ENCODE measurements at regions not wholly inside any gene's neighbourhood (a gene's known extent, or its start where the extent isn't known, plus 50 kb on each side); places are given as distances from the start of the nearest gene placed in this dataset.

DNA sequence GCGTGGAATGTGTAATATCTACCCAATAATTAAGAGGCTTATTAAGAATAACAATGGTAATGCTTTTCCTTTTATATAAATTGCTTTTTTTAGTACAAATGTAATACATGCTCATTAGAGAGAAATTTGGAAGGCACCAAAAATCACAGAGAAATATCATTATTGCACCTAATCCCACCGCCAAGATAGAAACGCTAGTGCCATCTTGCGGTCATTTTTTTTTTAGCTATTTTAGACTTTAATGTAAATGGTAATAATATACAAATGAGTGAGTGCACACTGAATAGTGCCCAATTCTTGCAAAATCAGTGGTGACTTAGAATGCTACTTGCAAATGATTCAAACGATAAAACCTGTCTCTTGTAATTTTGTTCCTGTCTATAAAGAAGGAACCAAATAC is 576.8 kb upstream of the TMEM132C start:
- DNase-seq (ENCODE audit: extremely low read depth, low read depth, low spot score) = no peak

DNA sequence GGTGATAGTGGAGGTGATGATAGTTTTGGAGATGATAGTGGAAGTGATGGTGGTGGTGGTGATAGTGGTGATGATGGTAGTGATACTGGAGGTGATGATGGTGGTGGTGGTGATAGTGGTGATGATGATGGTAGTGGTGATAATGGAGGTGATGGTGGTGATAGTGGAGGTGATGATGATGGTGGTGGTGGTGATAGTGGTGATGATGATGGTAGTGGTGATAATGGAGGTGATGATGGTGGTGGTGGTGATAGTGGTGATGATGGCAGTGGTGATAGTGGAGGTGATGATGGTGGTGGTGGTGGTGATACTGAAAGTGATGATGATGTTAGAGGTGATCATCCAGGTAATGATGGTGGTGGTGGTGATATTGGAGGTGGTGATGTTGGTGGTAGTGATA is 570.0 kb upstream of the TMEM132C start:
- DNase-seq (ENCODE audit: extremely low read depth, low read depth, low spot score) = no peak

DNA sequence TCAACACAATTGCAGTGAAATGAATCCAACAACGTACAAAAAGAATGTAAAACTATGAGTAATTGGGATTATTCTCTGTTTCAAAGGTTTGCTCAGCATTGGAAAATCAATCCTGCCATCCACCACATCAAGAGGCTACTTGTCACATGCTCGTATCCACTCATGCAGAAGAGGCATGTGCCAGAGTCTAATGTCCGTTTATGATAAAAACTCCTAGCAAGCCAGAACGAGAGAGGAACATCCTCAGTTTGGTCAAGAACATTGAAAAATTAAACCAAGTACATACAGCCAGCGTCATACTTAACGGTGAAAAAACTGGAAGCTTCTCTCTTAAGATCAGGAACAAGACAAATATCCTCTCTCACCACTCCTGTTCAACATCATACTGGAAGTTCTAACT is 563.9 kb upstream of the TMEM132C start:
- no peak for DNase-seq (ENCODE audit: extremely low read depth, low read depth, low spot score)

DNA sequence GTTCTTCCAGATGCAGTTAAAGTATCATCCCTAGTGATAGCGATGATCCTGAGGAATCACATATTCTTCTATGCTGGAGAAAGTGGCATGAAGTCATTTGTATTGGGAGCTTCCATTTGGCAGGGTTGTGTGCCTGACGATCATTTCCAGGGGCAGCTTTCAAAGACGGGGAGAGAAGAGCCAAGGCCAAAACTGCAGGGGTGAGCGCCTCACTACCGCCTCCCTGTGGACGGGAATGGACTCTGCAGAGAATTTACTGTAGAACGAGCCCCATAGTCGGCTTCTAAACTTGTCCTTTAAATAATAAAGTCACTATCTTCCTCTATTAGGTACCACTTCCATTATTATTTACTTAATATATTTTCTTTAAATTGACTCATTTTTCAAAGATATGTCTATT is 555.9 kb upstream of the TMEM132C start:
- DNase-seq (ENCODE audit: extremely low read depth, low read depth, low spot score) = no peak

DNA sequence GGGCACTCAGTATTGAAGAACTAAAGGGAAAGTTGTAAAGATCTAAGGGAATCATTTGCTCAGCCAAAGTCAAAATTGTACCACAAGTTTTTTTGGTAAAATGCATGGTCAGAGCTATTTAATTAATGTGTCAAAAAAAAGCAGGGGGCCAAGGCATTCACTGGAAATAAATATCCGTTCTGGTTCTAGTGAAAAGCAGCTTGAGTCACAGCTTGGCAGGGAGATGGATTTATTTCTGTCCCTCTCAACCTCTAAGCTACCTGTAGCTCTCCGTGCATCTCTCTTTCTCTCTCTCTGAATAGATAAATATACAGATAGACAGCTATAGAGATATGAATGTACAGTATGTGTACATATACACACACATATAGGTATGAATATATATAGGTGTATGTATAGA is 554.4 kb upstream of the TMEM132C start:
- no peak for DNase-seq (ENCODE audit: extremely low read depth, low read depth, low spot score)

DNA sequence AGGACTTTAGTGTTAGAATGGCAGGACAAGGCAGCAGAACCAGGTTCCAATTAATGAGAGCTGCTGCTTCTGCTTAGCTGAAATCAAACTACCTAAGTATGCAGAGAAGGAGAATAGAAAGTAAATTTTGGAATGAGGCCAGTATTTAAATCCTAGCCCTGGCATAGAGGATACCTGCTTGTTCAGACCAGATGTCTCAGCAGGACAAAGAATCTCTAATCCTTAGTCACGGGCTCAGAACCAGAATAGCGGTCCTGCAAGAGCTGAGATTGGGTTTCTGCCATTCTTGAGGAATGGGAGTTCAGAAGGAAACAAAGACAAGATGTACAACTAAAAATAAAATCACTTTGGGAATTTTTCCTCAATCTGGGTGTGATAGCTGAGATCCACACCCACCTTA is 550.8 kb upstream of the TMEM132C start:
- DNase-seq (ENCODE audit: extremely low read depth, low read depth, low spot score) = no peak

DNA sequence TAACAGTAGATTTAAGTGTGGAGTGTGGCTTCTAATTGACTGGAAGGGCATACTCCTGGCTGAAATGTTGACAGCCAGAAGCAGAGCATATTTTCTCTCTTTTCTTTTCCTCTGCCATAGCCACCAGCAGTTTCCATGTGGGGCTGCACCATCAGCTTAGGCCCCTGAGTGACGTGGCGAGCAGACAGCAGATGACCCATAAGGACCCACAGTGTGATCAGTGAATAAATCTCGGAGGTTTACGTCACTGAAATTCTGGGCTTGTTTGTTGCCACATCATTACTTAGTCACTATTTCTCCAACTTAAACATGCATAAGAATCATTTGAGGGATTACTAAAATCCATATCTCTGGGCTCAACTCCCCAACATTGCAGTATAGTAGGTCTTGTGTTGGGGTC is 549.7 kb upstream of the TMEM132C start:
- DNase-seq (ENCODE audit: extremely low read depth, low read depth, low spot score) = no peak

DNA sequence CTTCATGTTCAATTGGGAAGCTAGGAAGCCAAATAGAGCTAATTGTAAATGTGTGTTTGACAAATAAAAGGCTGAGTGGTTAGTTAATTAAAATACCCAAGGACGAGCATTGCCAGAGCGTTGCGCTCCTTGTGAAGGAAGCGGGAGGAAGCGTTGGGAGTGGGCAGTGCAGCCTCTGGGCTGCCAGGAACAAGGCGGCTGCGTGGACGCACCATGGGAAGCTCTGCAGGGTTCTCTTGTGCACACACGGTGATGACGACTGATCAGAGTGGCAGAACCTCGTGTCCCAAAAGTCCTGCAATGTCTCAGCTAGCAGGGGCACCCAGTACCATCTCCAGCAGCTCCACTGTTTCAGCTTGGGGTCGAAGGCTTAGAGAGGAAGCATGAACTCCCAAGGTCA is 546.6 kb upstream of the TMEM132C start:
- no peak for DNase-seq (ENCODE audit: extremely low read depth, low read depth, low spot score)

DNA sequence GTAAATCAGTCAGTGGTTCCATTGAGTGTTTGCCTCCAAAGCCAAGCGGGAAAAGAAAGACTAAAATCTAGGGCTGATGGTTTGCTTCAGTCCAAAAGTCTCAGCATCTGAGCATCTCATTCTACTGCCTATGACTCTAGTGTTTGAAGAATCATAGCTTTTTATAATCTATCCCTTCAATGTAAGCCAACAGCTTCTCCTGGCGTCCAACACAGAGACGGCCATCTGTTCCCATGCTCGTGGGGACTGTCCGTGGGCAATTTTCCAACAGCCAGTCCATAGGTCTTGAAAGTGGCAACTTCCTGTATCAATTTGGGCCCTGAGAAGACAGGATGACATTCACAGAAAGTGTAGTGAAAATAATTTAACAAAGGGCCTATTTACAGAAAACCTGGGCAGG is 544.4 kb upstream of the TMEM132C start:
- no peak for DNase-seq (ENCODE audit: extremely low read depth, low read depth, low spot score)

DNA sequence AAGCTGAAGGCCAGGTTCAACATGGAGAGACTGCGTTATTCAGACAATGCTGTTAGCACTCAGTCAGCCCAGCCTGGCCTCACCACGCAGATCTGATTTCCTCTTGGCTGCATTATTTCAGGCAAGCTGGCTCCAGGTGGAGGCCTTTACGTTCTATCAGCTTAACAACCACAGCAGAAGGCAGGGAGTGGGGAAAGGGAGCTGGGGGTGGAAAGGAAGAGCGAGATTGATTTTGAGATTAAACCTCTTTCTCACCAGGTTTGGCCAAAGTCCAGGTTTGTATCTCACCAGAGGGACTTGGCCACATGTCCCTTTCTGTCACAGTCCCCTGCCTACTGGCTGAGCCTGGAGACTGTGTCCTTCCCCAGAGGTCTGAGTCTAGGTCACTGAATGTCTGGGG is 543.7 kb upstream of the TMEM132C start:
- no peak for DNase-seq (ENCODE audit: extremely low read depth, low read depth, low spot score)

DNA sequence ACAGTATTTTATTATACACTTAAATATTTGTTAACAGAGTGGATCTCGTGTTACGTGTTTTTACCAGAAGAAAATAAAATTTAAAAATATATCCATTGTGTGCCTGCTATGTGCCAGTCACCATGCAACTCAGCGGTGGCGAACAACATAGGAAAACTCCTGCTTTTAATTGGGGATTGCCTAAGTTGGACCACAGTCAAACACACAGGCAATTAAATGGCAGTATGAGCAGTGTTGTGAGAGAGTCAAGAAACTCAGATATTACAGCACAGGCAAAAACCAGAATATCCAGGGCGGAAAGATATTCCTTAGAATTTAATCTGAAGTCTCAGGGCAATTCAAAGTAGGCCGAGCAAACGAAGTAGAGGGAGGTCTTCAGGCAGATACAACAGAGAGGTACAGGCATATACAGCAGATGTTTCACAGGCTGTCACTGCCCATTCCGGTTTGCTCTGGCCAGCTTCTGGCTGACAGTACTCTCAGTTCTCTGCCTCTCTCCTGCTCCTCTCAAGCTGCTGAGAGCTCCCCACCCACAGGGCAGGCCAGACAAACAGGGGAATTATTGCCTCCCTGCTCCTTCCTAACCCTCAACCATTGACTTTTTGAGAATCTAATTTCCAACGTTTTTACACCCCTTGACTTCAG is 540.2 kb upstream of the TMEM132C start:
- DNase-seq (ENCODE audit: extremely low read depth, low read depth, low spot score) = no peak

DNA sequence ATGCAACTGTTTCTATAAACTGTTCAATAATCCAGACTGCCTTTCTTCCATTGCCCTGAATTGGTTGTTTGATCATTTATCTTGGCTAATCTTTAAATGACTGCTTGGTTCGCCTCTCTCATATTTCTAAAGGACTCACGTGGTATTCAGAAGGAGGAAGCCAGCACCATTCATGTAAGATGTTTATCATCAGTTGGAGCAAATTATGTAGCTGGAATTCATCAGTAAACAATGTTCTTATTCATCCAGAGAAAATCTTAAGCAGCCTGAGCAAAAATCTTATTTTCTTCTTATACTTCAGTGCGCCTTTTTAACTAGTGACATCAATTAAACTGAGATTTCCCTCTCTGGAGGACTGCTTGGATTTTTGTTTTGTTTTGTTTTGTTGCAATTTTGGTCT is 538.7 kb upstream of the TMEM132C start:
- DNase-seq (ENCODE audit: extremely low read depth, low read depth, low spot score) = no peak

DNA sequence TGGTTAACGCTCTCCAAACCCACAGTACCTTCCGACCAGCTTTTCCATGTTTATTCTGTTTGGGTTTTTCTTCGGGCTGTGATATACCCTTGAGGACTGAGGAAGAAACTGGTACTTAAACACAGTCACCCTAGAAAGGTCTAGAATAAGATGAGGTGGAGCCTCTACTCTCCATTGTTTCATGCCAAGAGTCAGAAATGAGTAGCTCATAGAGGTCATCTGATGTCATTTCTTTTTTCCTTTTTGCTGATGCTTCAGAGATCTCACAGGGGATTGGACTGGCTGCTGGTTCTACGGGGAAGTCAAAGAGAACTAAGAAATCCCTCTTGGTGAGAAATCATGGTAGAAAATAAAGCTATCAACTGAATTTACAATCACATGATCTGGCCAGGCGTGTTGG is 538.2 kb upstream of the TMEM132C start:
- DNase-seq (ENCODE audit: extremely low read depth, low read depth, low spot score) = no peak

DNA sequence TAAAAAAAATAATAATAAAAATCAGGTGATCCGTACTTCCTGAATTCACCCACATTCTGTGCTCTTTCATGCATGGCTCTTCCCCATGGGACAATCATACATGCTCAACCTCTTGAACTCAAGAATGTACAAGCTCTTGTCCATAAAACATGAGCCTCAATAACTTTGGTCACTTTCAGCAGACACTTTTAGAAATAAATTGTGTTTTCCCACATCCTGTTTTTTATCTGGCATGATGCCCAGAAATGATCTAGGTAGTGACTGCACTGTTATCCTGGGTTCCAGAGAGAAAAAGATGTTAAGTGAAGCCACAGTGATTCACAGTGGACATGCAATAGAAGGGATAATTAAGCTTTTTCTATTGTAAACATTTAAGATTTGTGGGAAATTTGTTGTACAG is 537.6 kb upstream of the TMEM132C start:
- no peak for DNase-seq (ENCODE audit: extremely low read depth, low read depth, low spot score)

DNA sequence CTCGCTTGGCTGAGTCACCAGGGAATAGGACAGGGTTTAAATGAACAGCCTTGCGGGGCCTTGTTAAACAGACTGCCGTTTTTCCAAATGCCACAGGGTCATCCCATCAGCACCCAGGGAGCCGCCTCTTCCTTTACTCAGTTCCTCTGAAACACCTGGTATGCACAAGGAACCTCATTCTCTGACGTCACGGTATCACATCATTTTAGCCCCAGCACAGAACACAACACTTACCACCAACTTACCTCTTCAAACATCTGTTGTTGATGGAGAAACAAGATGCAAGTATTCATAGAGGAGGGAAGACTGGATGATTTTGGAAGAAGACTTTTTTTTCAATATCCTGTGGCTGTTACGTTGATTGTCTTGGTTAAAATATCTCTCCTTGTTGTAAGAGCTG is 535.3 kb upstream of the TMEM132C start:
- DNase-seq (ENCODE audit: extremely low read depth, low read depth, low spot score) = no peak

DNA sequence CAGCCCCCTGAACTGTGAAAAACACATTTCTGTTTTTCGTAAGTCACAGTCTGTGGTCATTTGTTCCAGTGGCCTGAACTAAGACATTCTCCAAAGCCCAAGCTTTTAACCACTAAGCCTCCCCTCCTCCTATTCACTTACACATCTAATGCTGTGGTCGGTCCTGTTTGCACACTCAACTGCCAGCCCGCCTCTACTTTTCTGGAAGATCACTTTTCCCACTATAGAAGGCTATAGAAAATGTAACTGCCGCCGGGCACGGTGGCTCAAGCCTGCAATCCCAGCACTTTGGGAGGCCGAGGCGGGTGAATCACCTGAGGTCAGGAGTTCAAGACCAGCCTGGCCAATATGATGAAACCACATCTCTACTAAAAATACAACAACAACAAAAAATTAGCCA is 524.7 kb upstream of the TMEM132C start:
- DNase-seq (ENCODE audit: extremely low read depth, low read depth, low spot score) = no peak

DNA sequence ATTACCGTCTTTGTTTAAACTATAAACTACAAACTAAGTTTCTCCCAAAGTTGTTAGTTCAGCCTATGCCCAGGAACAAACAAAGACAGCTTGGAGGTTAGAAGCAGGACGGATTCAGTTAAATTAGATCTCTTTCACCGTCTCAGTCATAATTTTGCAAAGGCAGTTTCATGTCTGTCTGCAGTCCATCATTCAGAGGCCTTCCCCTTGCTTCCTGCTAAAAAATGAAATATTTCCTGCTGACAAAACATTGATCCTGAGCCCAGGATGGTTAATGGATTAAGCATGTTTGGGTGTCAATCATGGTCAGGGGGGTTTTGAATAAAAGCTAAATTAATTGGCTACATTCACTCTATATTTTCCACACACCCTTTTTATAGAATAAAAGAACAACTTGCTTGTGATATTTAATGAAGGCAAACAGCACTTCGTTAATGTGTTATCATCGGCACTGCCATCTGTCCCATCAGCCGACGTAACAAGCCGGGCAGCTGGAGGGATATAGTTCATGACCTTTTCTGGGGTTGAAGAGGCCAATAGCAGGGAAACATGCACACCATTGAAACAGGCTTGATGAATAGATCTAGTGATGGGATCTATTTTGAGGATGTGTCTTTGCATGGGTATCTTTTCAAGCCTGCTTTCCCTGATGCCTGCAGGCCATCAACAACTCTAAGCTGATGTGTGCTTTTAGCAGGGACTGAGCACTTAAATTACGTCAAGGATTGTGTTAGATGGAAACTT is 521.3 kb upstream of the TMEM132C start:
- no peak for DNase-seq (ENCODE audit: extremely low read depth, low read depth, low spot score)

DNA sequence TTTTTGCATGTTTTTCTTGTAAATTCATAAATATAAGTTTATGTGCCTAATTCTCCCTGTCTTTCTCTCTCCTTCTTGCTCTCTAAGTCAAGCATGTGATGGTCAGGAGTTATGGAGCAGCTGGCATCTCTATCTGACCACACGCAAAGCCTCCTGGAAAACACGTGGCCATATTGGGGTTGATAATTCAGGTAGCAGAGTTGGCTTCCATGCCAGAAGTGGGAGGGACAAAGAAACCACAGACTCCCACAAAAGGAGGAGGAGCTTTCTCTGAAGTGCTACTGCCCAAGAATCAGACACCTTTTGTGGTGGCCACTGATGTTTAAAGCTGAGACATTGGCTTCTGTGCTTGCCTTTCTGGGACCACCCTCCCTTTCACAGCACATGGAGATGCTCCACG is 517.6 kb upstream of the TMEM132C start:
- DNase-seq (ENCODE audit: extremely low read depth, low read depth, low spot score) = no peak

DNA sequence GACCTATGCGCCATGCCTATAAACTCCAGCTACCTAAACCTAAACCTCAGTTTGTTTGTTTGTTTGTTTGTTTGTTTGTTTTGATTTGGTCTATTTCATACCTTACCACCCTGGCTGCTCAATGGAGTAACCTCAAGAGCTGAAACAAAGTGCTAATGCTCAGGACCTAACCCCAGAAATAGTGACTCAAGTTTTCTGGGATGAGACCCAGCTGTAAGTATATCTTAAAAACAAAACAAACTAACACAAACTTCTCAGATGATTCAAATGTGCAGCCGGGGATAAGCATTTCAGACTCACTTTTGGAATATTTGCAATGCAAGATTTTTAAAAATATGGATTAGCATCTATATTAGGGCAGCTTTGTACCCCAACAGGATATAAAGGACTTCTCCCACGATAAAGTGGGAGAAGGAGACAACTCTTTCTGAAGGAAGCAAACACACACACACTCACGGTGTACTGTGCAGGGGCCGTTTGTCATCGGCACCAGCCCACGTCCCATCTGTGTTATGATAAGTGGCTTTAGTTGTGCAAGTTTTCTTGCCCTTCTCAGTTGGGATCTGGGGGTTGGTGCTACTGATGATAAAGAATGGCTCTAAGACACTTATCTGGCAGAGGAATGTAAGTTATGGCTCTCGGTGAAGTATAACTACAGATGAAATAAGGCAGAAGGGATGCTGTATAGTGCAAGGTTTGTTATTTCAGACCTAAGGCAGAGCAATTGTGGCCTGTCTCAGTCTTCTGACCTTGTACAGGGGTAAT is 516.7 kb upstream of the TMEM132C start:
- no peak for DNase-seq (ENCODE audit: extremely low read depth, low read depth, low spot score)

DNA sequence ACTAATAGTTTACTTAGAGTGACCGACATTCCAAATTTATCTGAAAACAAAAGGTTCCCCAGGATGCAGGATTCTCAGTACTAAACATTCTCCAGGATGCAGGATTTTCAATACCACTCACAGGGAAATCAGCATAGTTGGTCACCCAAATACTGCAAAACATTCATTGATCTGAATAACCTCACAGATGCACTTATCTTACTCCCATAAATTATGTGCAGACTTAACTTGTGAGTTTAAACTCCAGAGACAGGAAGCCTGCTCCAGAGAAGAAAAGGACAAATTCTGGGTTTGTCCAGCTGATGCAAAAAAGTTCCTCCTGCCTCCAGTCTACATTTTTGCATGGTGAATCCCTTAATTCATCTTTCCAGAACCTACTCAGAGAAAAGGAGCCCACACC is 514.2 kb upstream of the TMEM132C start:
- DNase-seq (ENCODE audit: extremely low read depth, low read depth, low spot score) = no peak

DNA sequence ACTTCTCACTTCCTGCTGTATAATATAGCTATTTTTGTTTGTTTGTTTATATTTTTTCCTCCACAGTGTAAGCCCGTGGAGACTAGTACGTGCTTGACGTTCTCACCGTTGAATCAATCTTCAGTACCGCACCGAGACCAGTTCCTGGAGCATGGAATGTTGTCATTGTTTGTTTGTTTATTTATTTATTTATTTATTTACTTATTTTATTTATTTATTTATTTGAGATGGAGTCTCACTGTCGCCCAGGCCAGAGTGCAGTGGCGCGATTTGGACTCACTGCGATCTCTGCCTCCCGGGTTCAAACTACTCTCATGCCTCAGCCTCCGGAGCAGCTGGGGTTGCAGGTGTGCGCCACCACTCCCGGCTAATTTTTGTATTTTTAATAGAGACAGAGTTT is 506.6 kb upstream of the TMEM132C start:
- no peak for DNase-seq (ENCODE audit: extremely low read depth, low read depth, low spot score)

DNA sequence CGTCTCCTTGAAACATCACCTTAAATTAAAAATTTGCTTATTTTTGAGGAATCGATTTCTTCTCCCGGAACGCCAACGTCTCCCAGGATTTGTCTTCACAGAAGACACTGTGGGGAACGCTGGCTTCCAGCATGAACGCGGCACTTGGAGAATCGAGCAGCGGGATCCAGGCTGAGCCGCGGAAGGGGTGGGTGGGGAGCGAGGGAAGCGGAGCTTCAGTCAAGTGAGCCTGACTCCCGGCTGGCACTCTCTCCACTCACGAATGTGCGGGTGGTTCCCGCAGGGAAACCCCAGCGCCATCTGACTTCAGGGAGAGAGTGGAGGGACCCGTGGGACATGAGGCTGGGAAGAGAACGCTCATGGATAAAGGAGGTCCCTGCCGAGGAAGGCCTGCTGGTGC is 506.0 kb upstream of the TMEM132C start:
- DNase-seq (ENCODE audit: extremely low read depth, low read depth, low spot score) = no peak

Data from glomerular endothelial cell (primary cell).